Keratinocyte (primary cell): ENCODE measurements at regions not wholly inside any gene's neighbourhood (a gene's known extent, or its start where the extent isn't known, plus 50 kb on each side); places are given as distances from the start of the nearest gene placed in this dataset.
"Not testable (repeated sequence)": the region's sequence is repeated elsewhere in the genome, so short reads cannot be mapped to it uniquely, and the experiment has no call there.

Experiments
- DNase-seq: peaks from one replicate; pipeline ENCODE4 v3.0.0-alpha.2; 2011; ENCODE audit warnings: low read depth, missing footprints, low spot score
- FAIRE-seq: peaks from 2 replicates; lab custom pipeline; 2011; peaks lifted over from hg19 to GRCh38; lab: Jason Lieb, UNC
- H2AFZ ChIP-seq: 2 replicates; pipeline ENCODE4 v1.6.0; 2012; ENCODE audit warnings: low read length, control low read depth, inconsistent platforms; ENCODE audit not compliant: control insufficient read depth
- H3K27ac ChIP-seq: 2 replicates; pipeline ENCODE4 v1.5.1; 2011; ENCODE audit warnings: low read length; ENCODE audit not compliant: control insufficient read depth, insufficient read depth
- H3K27me3 ChIP-seq: 3 replicates; pipeline ENCODE4 v1.6.0; 2011; ENCODE audit warnings: low read length; ENCODE audit not compliant: control insufficient read depth, insufficient read depth; ENCODE audit errors: extremely low read depth
- H3K36me3 ChIP-seq, 2 experiments: 2 replicates in 1 of 2; 3 replicates in 1 of 2; pipeline ENCODE4 v1.5.1; 2011; ENCODE audit warnings: low read length in 2 of 2, mild to moderate bottlenecking in 1 of 2; ENCODE audit not compliant: control insufficient read depth in 2 of 2, insufficient read depth in 2 of 2; ENCODE audit errors: extremely low read depth in 1 of 2
- H3K4me1 ChIP-seq: 3 replicates; pipeline ENCODE4 v1.5.1; 2011; ENCODE audit warnings: low read length; ENCODE audit not compliant: control insufficient read depth, insufficient read depth; ENCODE audit errors: extremely low read depth
- H3K4me2 ChIP-seq: 3 replicates; pipeline ENCODE4 v1.6.0; 2011; ENCODE audit warnings: low read depth, low read length; ENCODE audit not compliant: control insufficient read depth, insufficient read depth; ENCODE audit errors: extremely low read depth
- H3K4me3 ChIP-seq, 3 experiments: fragments of 200-600 bp in 1 of 3; sonication (generic) in 1 of 3; 2 replicates in 2 of 3; 3 replicates in 1 of 3; pipeline ENCODE4 v1.5.1; 2011 to 2016; ENCODE audit warnings: low read length in 3 of 3, mild to moderate bottlenecking in 3 of 3, control low read depth in 2 of 3, inconsistent platforms in 1 of 3, low read depth in 1 of 3, mixed read lengths in 1 of 3, mixed run types in 1 of 3, moderate library complexity in 1 of 3; ENCODE audit not compliant: control insufficient read depth in 2 of 3, insufficient read depth in 2 of 3; ENCODE audit errors: extremely low read depth in 1 of 3
- H3K79me2 ChIP-seq: 2 replicates; pipeline ENCODE4 v1.6.0; 2012; ENCODE audit warnings: low read length; ENCODE audit not compliant: control insufficient read depth, insufficient read depth
- H3K9ac ChIP-seq: 3 replicates; pipeline ENCODE4 v1.6.0; 2011; ENCODE audit warnings: low read length; ENCODE audit not compliant: control insufficient read depth, insufficient read depth; ENCODE audit errors: extremely low read depth
- H3K9me1 ChIP-seq: 3 replicates; pipeline ENCODE4 v1.6.0; 2011; ENCODE audit warnings: low read length; ENCODE audit not compliant: control insufficient read depth, insufficient read depth; ENCODE audit errors: extremely low read depth
- H3K9me3 ChIP-seq: 2 replicates; pipeline ENCODE4 v1.5.1; 2012; ENCODE audit warnings: low read depth, low read length; ENCODE audit not compliant: control insufficient read depth
- H4K20me1 ChIP-seq: 3 replicates; pipeline ENCODE4 v1.6.0; 2011; ENCODE audit warnings: low read length; ENCODE audit not compliant: control insufficient read depth, insufficient read depth; ENCODE audit errors: extremely low read depth
- CTCF ChIP-seq, 3 experiments: IDR thresholded peaks in 1 of 3; conservative IDR thresholded peaks in 1 of 3; optimal IDR thresholded peaks in 1 of 3; 2 replicates in 2 of 3; 3 replicates in 1 of 3; pipeline versions ENCODE3 to v1.5.1; 2011; ENCODE audit warnings: low read length in 3 of 3, mild to moderate bottlenecking in 3 of 3, moderate library complexity in 2 of 3, control low read depth in 1 of 3, inconsistent platforms in 1 of 3; ENCODE audit not compliant: insufficient read depth in 2 of 3; ENCODE audit errors: extremely low read depth in 1 of 3
- EZH2 ChIP-seq: IDR thresholded peaks from one replicate; pipeline ENCODE4 v1.6.1; 2012; ENCODE audit warnings: inconsistent platforms, mild to moderate bottlenecking, low read length, moderate library complexity
- dilution Hi-C: fragments of 300-500 bp; cut with MboI; formaldehyde crosslinking; loops from one replicate; pipeline ENCODE4 v1.7.0; 2020; ENCODE audit warnings: low sequenced_read_pairs; ENCODE audit not compliant: extremely low pct_ligation_motif_present

GRCh38 chr1:99553301-99553700, 92.6 kb upstream of the PALMD start:
- H3K79me2 ChIP-seq: no peaks in the 10 kb centered on the region

GRCh38 chr1:99553819-99554218, 92.1 kb upstream of the PALMD start:
- H3K9me3 ChIP-seq, H3K4me2 ChIP-seq, H3K27ac ChIP-seq, H3K27me3 ChIP-seq, H3K79me2 ChIP-seq, FAIRE-seq, H4K20me1 ChIP-seq, H3K9me1 ChIP-seq, H3K9ac ChIP-seq, H3K4me3 ChIP-seq, H3K36me3 ChIP-seq, DNase-seq, H2AFZ ChIP-seq, dilution Hi-C loops: not testable (repeated sequence)
- H3K4me1 ChIP-seq: peaks cover 14% of the 10 kb centered on the region

More at GRCh38 chr1:99553301-99553700, 92.6 kb upstream of the PALMD start:
- Histone ChIP-seq H3K4me1 (peaks cover 10% of the 10 kb centered on the region), H3K9ac (no peak overlapping the region), H3K36me3 (no peaks in the 10 kb centered on the region), H3K4me2 (no peak overlapping the region), H2AFZ (no peak overlapping the region), H3K27ac (no peak overlapping the region), H3K4me3 (no peak overlapping the region), H3K9me3 (no peaks in the 10 kb centered on the region), H3K9me1 (no peaks in the 10 kb centered on the region), H3K27me3 (no peaks in the 10 kb centered on the region), H4K20me1 (no peaks in the 10 kb centered on the region)
- FAIRE-seq: no peak
- dilution Hi-C loops: no loop called here
- TF ChIP-seq CTCF (optimal IDR thresholded peaks at IDR 0.05 in 1 of 3, IDR thresholded peaks at IDR 0.05 in 1 of 3, conservative IDR thresholded peaks at IDR 0.05 in 1 of 3; ENCODE audit: extremely low read depth in 1 of 3, insufficient read depth in 2 of 3, low read length in 3 of 3) (no peak), EZH2 (no peak)
- DNase-seq: no peak

DNA sequence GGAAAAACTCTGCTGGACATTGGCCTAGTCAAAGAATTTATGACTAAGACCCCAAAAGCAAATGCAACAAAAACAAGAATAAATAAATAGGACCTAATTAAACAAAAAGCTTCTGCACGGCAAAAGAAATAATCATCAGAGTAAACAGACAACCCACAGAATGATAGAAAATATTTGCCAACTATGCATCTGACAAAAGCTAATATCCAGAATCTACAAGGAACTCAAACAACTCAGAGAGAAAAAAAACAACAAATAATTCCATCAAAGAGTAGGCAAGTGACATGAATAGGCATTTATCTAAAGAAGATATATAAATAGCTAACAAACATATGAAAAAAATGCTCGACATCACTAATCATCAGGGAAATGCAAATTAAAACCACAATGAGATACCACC, 91.2 kb upstream of the PALMD start:
- H3K4me1 ChIP-seq: peaks cover 14% of the 10 kb centered on the region
- no peak overlapping the region for H3K9ac ChIP-seq
- DNase-seq (no peak), FAIRE-seq (no peak)
- H2AFZ ChIP-seq: no peak overlapping the region
- H3K27me3 ChIP-seq: no peaks in the 10 kb centered on the region
- no peaks in the 10 kb centered on the region for H4K20me1 ChIP-seq
- no peaks in the 10 kb centered on the region for H3K79me2 ChIP-seq
- H3K27ac ChIP-seq: no peak overlapping the region
- TF ChIP-seq EZH2 (no peak), CTCF (optimal IDR thresholded peaks at IDR 0.05 in 1 of 3, IDR thresholded peaks at IDR 0.05 in 1 of 3, conservative IDR thresholded peaks at IDR 0.05 in 1 of 3; ENCODE audit: extremely low read depth in 1 of 3, insufficient read depth in 2 of 3, low read length in 3 of 3) (no peak)
- H3K4me3 ChIP-seq: no peak overlapping the region
- H3K36me3 ChIP-seq: no peaks in the 10 kb centered on the region
- dilution Hi-C loops: no loop called here
- H3K9me3 ChIP-seq: no peaks in the 10 kb centered on the region
- no peak overlapping the region for H3K4me2 ChIP-seq
- no peaks in the 10 kb centered on the region for H3K9me1 ChIP-seq
